NCI-H2196 treated with DMSO at 0.1 percent for 48 hours (cell line): ENCODE measurements at regions not wholly inside any gene's neighbourhood (a gene's known extent, or its start where the extent isn't known, plus 50 kb on each side); places are given as distances from the start of the nearest gene placed in this dataset.
"Not testable (repeated sequence)": the region's sequence is repeated elsewhere in the genome, so short reads cannot be mapped to it uniquely, and the experiment has no call there.

Experiments used
- DNase-seq: peaks from one replicate; lab custom pipeline; 2025; ENCODE audit not compliant: unreplicated experiment; lab: John Stamatoyannopoulos, UW

- no peak for DNase-seq
These were observed 54.5 kb upstream of the PRKD1 start for GRCh38 chr14:29982171-29982570.

GRCh38 chr14:29982993-29983392, 55.3 kb upstream of the PRKD1 start:
- no peak for DNase-seq

DNA sequence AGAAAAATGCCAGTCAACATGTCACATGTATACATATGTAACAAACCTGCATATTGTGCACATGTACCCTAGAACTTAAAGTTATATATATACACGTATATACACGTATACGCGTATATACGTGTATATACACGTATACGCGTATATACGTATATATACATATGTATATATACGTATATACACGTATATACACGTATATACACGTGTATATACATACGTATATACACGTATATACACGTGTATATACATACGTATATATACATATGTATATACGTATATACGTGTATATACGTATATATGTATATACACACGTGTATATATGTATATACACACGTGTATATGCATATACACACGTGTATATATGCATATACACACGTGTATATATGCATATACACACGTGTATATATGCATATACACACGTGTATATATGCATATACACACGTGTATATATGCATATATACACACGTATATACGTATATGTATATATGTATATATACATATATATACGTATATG, 62.8 kb upstream of the PRKD1 start:
- DNase-seq: not testable (repeated sequence)

DNA sequence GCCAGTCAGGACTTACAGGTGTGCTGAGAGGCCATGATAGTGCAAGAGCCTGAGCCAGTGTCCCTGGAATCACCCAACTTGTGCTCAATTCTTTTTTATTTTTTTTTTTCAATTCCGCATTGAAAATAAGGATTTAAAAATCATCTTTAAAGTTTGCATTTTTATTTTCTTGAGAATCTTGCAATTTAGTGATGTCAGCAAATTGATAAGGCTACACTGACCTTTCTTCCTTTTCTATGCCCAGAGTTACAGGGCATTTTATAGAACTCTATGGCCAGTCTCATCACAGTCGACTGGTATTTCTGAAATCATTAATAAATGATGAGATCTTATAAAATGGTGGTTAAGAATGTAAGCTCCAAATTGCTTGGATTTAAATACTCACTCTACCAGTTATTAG, 63.3 kb upstream of the PRKD1 start:
- no peak for DNase-seq

DNA sequence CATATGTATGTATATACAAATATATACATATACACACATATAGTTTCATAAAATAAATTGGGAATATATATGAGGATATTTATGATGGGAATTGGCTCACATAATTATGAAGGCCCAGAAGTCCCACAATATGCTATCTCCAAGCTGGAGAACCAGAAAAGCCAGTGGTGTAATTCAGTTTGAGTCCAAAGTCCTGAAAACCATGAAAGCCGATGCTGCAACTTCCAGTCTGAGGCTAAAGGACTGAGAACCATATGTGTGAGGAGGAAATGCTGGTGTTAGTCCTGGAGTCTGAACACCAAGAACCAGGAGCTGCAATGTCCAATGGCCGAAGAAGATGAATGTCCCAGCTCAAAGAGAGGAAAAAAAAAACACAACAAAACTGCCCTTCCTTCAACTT, 65.5 kb upstream of the PRKD1 start:
- DNase-seq: no peak

GRCh38 chr14:29999013-29999539, 71.4 kb upstream of the PRKD1 start:
- DNase-seq: no peak

- DNase-seq: no peak
These were observed 75.2 kb upstream of the PRKD1 start for GRCh38 chr14:30002859-30003258.

DNA sequence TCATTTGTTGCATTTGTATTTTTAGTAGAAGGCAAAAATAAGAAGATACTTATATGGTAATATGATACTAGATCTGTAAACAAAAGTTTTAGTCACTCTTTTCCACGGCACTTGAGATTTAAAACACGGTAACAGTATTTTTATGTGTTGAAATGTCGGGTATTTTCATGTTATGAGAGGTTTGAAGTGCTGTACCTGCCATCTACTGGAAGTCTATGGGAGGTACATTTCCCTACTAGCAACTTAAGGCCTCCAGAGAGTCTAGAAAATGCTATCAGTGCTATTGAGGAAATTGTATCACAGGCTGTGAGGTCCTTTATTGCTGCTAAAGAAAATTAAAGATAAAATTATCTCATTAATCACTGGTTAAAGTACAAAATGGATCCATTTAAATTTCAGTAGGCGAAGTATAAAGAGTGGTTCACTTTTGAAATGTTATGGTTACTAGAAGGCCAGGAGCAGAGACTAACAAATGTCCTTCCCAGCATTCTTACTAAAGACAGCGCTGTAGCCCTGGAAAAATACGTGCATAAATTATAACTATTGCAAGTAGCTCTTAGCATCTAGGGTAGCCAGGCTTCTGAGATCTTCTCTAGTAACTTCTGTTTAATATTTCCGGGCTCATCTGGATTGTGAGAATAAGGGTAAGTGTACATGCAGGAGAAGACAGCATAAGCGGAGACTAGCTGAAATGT, 77.6 kb upstream of the PRKD1 start:
- peak; percentile 77 for DNase-seq

- no peak for DNase-seq
These were observed 79.0 kb upstream of the PRKD1 start for GRCh38 chr14:30006695-30007094.

GRCh38 chr14:30015489-30015888, 87.8 kb upstream of the PRKD1 start:
- DNase-seq: no peak

DNA sequence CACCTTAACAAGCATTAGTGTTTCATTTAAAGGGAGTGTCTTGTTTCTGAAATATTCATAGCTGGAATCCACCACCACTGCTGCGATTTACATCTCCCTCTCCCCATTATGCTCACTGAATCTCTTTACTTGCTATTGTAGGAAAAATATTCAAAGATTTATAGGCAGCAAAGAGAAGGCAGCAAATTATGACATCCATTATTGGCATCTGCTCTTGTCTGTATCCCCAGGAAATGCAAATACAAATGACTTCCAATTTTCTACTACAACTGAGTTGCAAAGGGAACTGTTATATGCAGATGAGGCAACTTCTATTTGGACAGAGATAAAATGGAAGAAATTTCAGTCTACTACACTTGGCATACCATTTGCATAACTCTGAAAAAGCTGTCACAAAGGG, 88.4 kb upstream of the PRKD1 start:
- DNase-seq: no peak

- no peak for DNase-seq
These were observed 89.8 kb upstream of the PRKD1 start for GRCh38 chr14:30017370-30017993.

- no peak for DNase-seq
These were observed 92.6 kb upstream of the PRKD1 start for GRCh38 chr14:30020271-30020670.

GRCh38 chr14:30020687-30021086, 93.0 kb upstream of the PRKD1 start:
- DNase-seq: no peak

- not testable (repeated sequence) for DNase-seq
These were observed 95.7 kb upstream of the PRKD1 start for GRCh38 chr14:30023350-30023749.

- DNase-seq: no peak
These were observed 106.5 kb upstream of the PRKD1 start for GRCh38 chr14:30034152-30034551.

GRCh38 chr14:30035361-30035760, 107.7 kb upstream of the PRKD1 start:
- DNase-seq: no peak

DNA sequence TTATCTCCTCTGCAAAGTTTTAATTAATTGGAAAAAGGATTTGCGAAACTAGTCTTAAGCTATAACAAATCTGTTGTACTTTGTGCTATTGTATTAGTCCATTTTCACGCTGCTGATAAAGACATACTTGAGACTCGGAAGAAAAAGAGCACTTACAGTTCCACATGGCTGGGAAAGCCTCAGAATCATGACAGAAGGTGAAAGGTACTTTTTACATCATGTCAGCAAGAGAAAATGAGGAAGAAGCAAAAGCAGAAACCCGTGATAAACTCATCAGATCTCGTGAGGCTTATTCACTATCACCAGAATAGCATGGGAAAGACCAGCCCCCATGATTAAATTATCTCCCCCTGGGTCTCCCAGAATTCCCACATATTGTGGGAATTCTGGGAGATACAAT, 118.1 kb upstream of the PRKD1 start:
- DNase-seq: no peak

- no peak for DNase-seq
These were observed 125.5 kb upstream of the PRKD1 start for GRCh38 chr14:30053103-30053502.

GRCh38 chr14:30054201-30054600, 126.6 kb upstream of the PRKD1 start:
- no peak for DNase-seq

GRCh38 chr14:30058401-30058800, 130.8 kb upstream of the PRKD1 start:
- no peak for DNase-seq

DNA sequence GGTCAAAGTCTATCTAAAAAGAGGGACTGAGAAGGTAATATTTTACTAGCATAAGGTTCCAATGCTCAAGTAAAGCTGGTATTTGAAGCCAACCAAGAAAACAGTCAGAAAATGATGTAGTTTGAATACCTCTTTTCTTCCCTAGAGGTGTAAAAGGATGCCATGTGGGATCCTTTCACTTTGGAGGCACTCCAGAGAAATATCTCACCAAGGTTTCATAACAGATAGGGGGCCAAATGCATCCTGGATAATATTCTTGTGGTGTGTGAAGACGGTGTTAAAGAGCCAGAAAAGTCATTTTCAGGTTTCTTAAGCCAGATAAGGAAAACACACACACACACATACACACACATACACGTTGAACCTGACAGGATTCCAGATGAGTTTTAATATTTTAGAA, 136.1 kb upstream of the PRKD1 start:
- no peak for DNase-seq
